Ramos (cell line): ENCODE measurements at regions not wholly inside any gene's neighbourhood (a gene's known extent, or its start where the extent isn't known, plus 50 kb on each side); places are given as distances from the start of the nearest gene placed in this dataset.
"Not testable (repeated sequence)": the region's sequence is repeated elsewhere in the genome, so short reads cannot be mapped to it uniquely, and the experiment has no call there.

Experiments used
- in situ Hi-C: fragments of 300-500 bp; cut with MboI; formaldehyde crosslinking; loops from one replicate; pipeline ENCODE4 v1.14.3; 2022; ENCODE audit warnings: low sequenced_read_pairs; ENCODE audit not compliant: unreplicated experiment

DNA sequence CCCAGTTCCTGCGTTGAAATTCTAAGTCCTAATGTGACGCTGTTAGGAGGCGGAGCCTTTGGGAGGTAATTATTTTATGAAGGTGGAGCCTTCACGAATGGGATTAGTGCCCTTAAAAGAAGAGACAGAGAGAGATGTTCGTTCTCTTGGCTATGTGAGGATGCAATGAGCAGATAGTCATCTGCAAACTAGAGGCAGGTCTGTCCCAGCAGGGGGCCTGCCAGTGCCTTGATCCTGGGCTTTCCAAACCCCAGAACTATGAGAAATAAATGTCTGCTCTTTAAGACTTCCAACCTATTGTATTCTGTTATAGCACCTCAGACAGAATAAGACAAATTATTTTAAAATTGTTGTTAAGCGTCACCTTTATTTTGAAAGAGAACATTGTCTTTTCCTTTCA is 123.1 kb upstream of the KCNJ6 start:
- in situ Hi-C loops = no loop called here

GRCh38 chr21:38039841-38040240 is 123.6 kb upstream of the KCNJ6 start:
- in situ Hi-C loops = no loop called here

DNA sequence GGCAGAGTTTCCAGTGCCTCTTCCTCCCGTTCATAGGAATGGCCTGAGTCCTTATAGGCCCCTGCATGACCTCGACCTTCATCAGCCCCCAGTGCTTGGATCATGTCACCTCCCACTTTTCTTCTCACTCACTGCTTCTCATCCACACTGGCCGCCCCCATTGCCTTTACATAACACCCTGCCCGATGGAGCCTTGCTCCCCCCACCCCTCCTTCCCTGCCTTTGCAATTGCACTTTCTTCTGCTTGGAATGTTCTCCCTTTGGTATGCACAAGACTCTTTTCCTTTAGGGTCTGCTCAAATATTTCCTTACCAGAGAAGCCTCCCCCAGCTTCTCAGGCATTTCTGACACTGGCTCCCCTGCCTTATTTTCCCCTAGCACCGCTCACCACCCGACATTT is 125.2 kb upstream of the KCNJ6 start:
- in situ Hi-C loops = no loop called here

- in situ Hi-C loops = no loop called here
Observed at GRCh38 chr21:38042246-38042645, 126.0 kb upstream of the KCNJ6 start.

DNA sequence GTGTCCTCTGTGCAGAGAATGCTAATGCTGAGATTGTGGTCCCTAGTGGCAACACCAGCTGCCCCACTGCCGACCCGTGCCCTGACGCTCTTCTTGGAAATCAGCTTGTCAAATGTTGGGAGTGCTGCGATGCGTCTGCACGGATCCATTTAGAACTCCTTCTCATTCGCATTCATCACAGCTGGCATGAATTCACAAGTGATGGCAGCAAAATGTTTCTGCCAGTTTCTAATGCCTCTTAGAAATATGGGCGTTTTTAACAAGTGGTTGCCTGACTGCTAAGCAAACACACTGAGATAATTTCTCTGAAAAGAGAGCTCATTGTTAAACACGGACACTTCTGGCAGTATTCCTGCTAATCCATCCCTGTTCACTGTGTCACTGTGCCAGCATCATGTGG is 131.9 kb upstream of the KCNJ6 start:
- in situ Hi-C loops = no loop called here

DNA sequence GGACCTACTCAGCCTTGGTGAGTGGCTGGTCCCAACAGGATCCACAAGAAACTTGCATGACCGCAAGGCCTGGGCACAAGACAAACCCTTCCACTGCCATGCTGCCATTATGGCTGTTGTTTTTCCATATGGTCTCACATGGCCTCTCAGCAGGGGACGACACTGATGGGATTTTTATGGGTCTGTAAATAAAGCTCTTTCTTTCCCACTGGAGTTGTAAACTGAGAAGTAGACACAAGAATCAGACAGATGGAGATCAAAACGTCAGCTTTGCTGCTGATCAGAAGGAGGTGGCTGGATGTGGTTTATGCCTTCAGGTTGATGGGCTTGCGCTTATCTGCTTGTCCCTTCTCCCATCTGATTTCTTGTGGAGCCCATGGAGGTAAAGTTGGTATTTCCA is 138.1 kb upstream of the KCNJ6 start:
- in situ Hi-C loops = no loop called here

DNA sequence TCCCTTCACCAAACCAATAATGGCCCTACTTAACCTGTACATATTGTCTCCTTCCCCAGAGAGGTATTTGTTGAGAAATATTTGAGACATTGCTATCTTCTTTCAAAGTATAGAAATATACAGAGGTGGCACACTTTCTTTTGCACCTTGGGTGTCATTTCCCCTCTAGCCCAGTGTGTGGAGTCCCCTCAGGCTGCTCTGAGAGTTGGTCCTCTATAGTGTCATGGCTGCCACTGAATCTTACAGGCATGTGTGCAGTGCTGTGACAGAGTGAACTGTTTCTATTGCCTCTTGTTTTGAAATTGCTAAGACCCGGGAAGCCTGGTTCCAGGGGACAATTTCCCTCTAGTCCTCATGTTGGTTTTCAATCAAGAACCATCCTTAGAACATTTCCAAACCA is 140.2 kb upstream of the KCNJ6 start:
- in situ Hi-C loops = no loop called here

GRCh38 chr21:38057626-38058025 is 141.4 kb upstream of the KCNJ6 start:
- in situ Hi-C loops = no loop called here

DNA sequence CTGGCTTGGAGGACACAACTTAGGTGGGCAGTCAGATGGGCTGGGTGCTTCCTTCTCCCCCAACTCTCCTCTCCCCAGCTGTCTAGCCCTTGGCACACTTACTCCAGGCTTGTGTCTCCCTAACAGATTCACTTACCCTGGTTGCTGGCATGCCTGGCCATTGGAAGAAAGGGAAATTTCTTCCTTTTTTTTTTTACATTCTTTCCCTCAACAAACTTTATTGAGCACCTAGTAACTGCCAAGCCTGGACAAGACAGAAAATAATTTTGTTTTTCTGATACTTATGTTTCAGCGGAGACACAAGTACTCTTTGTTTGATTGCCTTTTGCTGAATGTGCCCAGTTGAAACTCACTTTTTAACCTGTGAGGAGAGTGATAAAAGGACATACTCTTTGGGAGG is 144.3 kb upstream of the KCNJ6 start:
- in situ Hi-C loops = no loop called here

DNA sequence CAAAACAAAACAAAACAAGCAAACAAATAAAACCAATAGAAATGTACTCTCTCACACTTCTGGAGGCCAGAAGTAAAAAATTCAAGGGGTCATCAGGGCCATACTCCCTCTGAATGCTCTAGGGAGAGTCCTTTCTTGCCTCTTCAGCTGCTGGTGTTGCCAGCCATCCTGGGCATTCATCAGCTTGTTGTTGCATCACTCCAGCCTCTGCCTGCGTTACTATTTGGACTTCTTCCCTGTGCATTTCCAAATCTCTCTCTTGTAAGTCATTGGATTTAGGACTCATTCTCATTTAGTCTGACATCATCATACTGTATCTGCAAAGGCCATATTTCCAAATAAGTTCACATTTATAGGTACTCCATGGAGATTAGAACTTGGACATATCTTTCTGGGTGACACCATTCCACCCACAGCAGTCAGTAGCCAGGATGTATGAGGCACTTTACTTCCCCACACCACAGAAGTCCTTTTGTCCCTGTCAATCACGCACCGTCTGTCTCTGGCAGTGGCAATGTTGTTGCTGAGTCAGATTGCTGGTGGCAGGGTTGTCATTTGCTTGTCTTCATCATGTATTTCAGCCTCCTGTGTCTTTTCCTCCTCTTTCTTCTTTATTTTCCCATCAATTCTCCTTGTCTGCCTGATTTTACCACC is 151.0 kb upstream of the KCNJ6 start:
- in situ Hi-C loops = no loop called here

GRCh38 chr21:38072489-38072888 is 156.2 kb upstream of the KCNJ6 start:
- in situ Hi-C loops = no loop called here

- in situ Hi-C loops = no loop called here
Observed at GRCh38 chr21:38075833-38076587, 159.8 kb upstream of the KCNJ6 start.

DNA sequence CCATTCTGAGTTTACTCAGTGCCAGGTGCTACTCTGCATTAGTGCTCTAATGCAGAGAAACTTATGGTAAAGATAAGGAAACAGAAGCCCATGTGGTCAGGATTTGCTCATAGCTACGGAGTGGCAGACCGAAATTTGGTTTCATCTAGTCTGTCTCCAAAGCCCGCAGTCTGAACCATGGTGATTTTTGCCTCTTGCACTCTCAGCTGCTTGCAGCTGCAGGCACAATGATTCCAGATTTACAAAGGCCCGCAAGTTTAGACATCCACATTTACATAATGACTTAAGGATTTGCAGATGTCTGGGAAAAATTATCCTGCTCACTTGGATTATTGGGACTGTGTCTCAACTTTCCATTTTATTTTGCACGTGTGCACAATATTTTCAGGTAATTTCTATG is 161.3 kb upstream of the KCNJ6 start:
- in situ Hi-C loops = no loop called here

DNA sequence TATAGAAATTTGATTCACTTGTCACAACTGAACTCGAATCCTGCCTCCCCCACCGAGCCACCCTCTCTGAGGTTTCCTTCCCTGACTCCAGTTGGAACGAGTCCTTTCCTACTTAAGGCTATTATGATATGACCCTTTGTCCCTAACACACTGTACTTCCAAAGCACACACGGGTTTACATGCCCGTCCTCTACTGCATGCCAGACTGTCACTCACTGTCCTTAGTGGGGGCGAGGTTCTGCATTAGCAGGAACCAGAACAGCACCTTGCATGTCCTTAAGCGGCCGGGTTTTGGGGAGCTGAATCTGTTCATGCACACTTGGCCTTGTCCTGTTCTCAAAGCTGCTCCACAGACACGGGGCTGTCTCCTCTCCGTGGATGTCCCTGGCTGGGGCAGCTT is 164.6 kb upstream of the KCNJ6 start:
- in situ Hi-C loops = no loop called here

GRCh38 chr21:38081708-38082107 is 165.5 kb upstream of the KCNJ6 start:
- in situ Hi-C loops = no loop called here

DNA sequence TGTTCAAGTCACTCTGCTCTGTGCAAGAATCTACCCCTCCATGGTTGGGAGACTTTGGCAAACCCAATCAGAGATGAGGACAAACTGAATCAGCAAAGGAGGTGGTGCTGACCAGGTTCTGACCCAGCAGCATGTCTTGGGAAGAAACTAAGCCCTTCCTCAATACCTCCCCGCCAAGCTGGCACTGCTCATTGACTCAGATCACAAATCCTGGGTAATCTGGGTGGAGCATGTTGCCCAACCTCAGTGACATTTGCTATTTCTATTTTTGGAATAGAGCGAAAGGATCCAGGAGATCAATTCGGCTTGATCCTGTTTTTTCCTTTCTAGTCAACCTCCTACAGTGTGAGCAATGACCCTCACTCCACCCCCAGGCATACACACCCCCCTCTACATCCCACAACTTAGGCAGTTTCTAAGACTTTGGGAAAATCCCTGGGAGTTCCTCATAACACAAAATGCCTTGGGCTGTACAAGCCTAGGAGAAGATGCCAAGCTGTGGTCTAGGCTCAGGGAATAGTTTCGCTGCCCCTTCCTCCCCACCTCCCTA is 166.8 kb upstream of the KCNJ6 start:
- in situ Hi-C loops = no loop called here

DNA sequence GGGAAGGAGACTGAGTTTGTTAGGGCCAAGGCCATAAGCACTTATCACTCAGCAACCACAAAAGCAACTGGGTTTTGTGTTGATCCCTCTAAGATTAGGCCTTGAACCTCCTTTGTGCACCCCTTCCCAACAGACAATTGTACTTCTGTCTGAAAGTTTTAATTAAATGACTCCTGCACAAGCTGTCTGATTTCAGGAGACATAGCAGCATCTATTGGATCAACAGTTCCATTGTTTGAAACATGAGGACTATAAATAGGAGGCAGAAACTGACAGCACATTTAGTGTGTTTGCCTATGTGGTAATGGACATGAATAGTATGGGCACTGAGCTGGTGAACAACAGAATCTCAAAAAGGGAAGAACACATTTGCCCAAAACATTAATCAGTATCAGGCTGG is 167.3 kb upstream of the KCNJ6 start:
- in situ Hi-C loops = no loop called here

GRCh38 chr21:38086580-38086979 is 170.2 kb upstream of the KCNJ15 start:
- in situ Hi-C loops = no loop called here

DNA sequence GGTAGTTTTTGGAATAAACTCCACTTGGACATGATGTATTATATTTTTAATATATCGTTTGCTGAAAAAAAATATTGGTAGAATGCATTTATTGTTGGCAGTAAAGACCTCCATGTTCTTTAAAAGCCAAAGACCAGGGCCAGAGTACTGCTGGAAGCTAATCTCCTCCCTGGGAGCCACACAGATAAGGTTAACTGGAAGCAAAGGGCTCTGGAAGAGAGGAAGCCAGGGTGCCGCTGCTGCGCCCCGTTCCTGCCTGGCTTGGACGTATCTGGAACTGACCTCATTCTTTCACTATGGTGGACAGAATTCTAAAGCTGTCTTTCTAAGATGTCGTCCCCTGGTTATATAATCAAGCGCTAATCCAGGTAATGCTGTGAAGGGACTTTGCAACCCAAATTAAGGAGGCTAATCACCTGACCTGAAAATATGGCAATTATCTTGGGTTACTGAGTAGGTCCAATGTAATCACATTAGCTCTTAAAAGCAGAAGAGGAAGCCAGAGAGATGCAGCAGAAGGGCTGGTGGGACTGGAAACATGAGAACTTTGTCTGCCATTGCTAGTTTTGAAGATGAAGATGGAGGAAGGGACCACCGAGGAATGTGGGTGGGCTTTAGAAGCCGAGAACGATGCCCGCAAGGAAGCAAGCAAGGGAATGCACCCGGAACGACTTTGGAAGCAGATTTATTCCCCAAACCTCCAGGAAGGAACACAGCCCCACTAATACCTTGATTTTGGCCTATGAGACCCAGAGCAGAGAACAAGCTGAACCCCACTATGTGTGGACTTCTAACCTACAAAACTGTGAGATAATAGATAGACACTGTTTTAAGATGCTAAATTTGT is 167.7 kb upstream of the KCNJ15 start:
- in situ Hi-C loops = no loop called here

- in situ Hi-C loops = no loop called here
Observed at GRCh38 chr21:38089763-38090046, 167.1 kb upstream of the KCNJ15 start.

DNA sequence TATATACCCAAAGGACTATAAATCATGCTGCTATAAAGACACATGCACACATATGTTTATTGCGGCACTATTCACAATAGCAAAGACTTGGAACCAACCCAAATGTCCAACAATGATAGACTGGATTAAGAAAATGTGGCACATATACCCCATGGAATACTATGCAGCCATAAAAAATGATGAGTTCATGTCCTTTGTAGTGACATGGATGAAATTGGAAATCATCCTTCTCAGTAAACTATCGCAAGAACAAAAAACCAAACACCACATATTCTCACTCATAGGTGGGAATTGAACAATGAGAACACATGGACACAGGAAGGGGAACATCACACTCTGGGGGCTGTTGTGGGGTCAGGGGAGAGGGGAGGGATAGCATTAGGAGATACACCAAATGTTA is 165.7 kb upstream of the KCNJ15 start:
- in situ Hi-C loops = not testable (repeated sequence)
